ENCODE measurements at regions not wholly inside any gene's neighbourhood (a gene's known extent, or its start where the extent isn't known, plus 50 kb on each side); places are given as distances from the start of the nearest gene placed in this dataset.

DNA sequence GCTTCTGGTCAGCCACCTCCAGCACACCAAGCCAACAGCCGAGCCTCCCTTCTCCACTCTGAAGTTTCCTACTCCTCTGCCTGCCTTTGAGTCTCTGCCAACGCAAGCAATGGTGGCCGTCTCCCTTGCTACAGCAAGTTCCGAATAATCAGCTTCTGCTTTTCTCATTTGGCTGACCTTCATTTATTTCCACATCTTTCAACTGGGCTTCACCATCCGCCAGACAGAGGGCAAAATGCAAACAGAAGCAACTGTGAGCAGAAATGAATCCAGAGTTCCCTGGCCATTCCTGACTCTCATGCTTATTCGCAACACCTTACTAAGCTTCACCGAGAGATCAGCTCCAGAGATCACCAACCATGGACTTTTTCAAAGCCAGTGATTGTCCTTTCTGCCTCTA is 621.0 kb downstream of the NPHP4 start:
- TF ChIP-seq, protein P1, sequence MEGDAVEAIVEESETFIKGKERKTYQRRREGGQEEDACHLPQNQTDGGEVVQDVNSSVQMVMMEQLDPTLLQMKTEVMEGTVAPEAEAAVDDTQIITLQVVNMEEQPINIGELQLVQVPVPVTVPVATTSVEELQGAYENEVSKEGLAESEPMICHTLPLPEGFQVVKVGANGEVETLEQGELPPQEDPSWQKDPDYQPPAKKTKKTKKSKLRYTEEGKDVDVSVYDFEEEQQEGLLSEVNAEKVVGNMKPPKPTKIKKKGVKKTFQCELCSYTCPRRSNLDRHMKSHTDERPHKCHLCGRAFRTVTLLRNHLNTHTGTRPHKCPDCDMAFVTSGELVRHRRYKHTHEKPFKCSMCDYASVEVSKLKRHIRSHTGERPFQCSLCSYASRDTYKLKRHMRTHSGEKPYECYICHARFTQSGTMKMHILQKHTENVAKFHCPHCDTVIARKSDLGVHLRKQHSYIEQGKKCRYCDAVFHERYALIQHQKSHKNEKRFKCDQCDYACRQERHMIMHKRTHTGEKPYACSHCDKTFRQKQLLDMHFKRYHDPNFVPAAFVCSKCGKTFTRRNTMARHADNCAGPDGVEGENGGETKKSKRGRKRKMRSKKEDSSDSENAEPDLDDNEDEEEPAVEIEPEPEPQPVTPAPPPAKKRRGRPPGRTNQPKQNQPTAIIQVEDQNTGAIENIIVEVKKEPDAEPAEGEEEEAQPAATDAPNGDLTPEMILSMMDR (IDR thresholded peaks at IDR 0.05 in 4 of 5, conservative IDR thresholded peaks at IDR 0.05 in 1 of 5): no peak
- TF ChIP-seq POLR2A (IDR thresholded peaks at IDR 0.05): no peak

All from gastrocnemius medialis (tissue), 4 donors.